ENCODE measurements at regions not wholly inside any gene's neighbourhood (a gene's known extent, or its start where the extent isn't known, plus 50 kb on each side); places are given as distances from the start of the nearest gene placed in this dataset.

GRCh38 chr9:106450549-106450948 lies 412.4 kb upstream of the ZNF462 start (continued):
- TF ChIP-seq YY1 (IDR thresholded peaks at IDR 0.05; ENCODE audit: low read depth, low read length): no peak
- no peak for TF ChIP-seq CEBPB (IDR thresholded peaks at IDR 0.05; ENCODE audit: low read depth, low read length)
- TF ChIP-seq SP1 (IDR thresholded peaks at IDR 0.05; ENCODE audit: low read depth, low read length): no peak
- no peak for TF ChIP-seq CTCF (IDR thresholded peaks at IDR 0.05; ENCODE audit: control extremely low read depth in 1 of 3, insufficient read depth in 1 of 3, low read depth in 1 of 3, low read length in 3 of 3)
- TF ChIP-seq NANOG (IDR thresholded peaks at IDR 0.05; ENCODE audit: insufficient read depth, low read depth, low read length, poor library complexity, severe bottlenecking): no peak

All from H1 (cell line).